Stimulated activated CD8-positive, alpha-beta memory T cell treated with anti-CD3 and anti-CD28 coated beads, Interleukin-7, amount 100 ng/mL, for 4 hours (primary cell): ENCODE measurements at regions not wholly inside any gene's neighbourhood (a gene's known extent, or its start where the extent isn't known, plus 50 kb on each side); places are given as distances from the start of the nearest gene placed in this dataset.

Experiments
- DNase-seq, 2 donors: peaks; one replicate each; pipeline ENCODE4 v3.0.0-alpha.2; 2020; ENCODE audit warnings: low read depth in 2 of 2

GRCh38 chr14:87732562-87732961, 260.4 kb downstream of the GALC start:
- DNase-seq: no peak

GRCh38 chr14:87725318-87725717, 267.7 kb downstream of the GALC start:
- no peak for DNase-seq

- no peak for DNase-seq
These were observed 280.4 kb downstream of the GALC start for GRCh38 chr14:87712396-87713090.

GRCh38 chr14:87705439-87705896, 287.5 kb downstream of the GALC start:
- DNase-seq: no peak

- no peak for DNase-seq
These were observed 294.5 kb downstream of the GALC start for GRCh38 chr14:87698481-87698880.

GRCh38 chr14:87696485-87696884, 296.5 kb downstream of the GALC start:
- no peak for DNase-seq

GRCh38 chr14:87691042-87691881, 301.7 kb downstream of the GALC start:
- no peak for DNase-seq

- DNase-seq: no peak
These were observed 302.8 kb downstream of the GALC start for GRCh38 chr14:87690076-87690613.

GRCh38 chr14:87688524-87688923, 304.5 kb downstream of the GALC start:
- DNase-seq: no peak

- DNase-seq: no peak
These were observed 305.6 kb downstream of the GALC start for GRCh38 chr14:87687420-87687819.

GRCh38 chr14:87686746-87687145, 306.2 kb downstream of the GALC start:
- DNase-seq: no peak

- DNase-seq: no peak
These were observed 313.1 kb downstream of the GALC start for GRCh38 chr14:87679866-87680265.

GRCh38 chr14:87678624-87679023, 314.4 kb downstream of the GALC start:
- DNase-seq: no peak

- no peak for DNase-seq
These were observed 316.1 kb downstream of the GALC start for GRCh38 chr14:87676814-87677437.

- DNase-seq: no peak
These were observed 325.3 kb downstream of the GALC start for GRCh38 chr14:87667659-87668058.

- no peak for DNase-seq
These were observed 336.7 kb downstream of the GALC start for GRCh38 chr14:87656315-87656714.

GRCh38 chr14:87652278-87652677, 340.7 kb downstream of the GALC start:
- DNase-seq: no peak

GRCh38 chr14:87644689-87645088, 348.3 kb downstream of the GALC start:
- DNase-seq: no peak

- no peak for DNase-seq
These were observed 350.0 kb downstream of the GALC start for GRCh38 chr14:87643005-87643404.

- no peak for DNase-seq
These were observed 352.4 kb downstream of the GALC start for GRCh38 chr14:87640553-87640952.

GRCh38 chr14:87638196-87638595, 354.8 kb downstream of the GALC start:
- DNase-seq: no peak

- DNase-seq: no peak
These were observed 357.5 kb downstream of the GALC start for GRCh38 chr14:87635442-87635841.
